ENCODE measurements at regions not wholly inside any gene's neighbourhood (a gene's known extent, or its start where the extent isn't known, plus 50 kb on each side); places are given as distances from the start of the nearest gene placed in this dataset.

GRCh38 chr13:79749566-79749965 lies 268.6 kb downstream of the NDFIP2 start:
- TF ChIP-seq CTCF (IDR thresholded peaks at IDR 0.05) (no peak), EP300 (IDR thresholded peaks at IDR 0.05) (no peak)

All from esophagus muscularis mucosa (tissue), 3 donors.